ENCODE measurements at regions not wholly inside any gene's neighbourhood (a gene's known extent, or its start where the extent isn't known, plus 50 kb on each side); places are given as distances from the start of the nearest gene placed in this dataset.

DNA sequence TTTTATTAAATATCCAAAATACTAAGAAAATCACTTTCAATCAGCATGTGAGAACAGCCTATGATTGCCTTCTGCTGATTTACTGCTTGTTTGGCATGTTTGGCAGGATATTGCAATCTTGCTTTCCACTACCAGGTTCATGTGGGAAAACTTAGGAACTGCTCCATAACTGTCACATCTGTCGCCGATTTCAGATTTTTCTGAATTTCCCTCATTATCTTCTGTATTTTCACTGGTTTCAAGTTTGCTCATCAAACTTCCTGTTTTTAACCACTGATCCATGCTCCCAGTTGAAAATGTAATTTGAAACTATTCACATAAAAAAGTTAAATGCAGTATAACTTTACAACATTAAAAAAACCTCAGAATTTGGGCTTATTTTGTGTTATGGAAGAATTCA lies 93.0 kb downstream of the NFKBIZ start:
- H3K27ac Mint-ChIP-seq (ENCODE audit: unreplicated experiment) = no peak overlapping the region
- H3K9me3 Mint-ChIP-seq (ENCODE audit: unreplicated experiment) = no peaks in the 10 kb centered on the region
- H3K36me3 Mint-ChIP-seq (ENCODE audit: low read depth, unreplicated experiment) = no peaks in the 10 kb centered on the region

DNA sequence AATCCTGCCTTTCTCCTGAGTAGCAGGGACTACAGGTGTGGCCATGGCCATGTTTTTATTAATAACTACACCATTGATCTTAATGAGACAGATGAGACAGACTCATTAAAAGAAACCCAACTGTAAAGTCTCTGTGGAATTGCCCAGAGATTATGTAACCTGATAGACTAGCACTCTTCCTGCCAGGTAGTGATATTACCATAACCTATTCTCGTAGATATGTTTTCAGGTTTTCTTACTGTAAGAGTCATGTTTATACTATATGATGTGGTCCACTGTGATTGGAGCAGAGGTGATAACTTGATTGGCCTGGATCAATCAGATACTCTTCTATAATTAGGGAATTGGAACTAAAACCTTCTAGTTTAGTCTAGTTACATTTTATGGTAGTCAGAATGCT lies 93.7 kb downstream of the NFKBIZ start:
- TF ChIP-seq, protein P1, sequence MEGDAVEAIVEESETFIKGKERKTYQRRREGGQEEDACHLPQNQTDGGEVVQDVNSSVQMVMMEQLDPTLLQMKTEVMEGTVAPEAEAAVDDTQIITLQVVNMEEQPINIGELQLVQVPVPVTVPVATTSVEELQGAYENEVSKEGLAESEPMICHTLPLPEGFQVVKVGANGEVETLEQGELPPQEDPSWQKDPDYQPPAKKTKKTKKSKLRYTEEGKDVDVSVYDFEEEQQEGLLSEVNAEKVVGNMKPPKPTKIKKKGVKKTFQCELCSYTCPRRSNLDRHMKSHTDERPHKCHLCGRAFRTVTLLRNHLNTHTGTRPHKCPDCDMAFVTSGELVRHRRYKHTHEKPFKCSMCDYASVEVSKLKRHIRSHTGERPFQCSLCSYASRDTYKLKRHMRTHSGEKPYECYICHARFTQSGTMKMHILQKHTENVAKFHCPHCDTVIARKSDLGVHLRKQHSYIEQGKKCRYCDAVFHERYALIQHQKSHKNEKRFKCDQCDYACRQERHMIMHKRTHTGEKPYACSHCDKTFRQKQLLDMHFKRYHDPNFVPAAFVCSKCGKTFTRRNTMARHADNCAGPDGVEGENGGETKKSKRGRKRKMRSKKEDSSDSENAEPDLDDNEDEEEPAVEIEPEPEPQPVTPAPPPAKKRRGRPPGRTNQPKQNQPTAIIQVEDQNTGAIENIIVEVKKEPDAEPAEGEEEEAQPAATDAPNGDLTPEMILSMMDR (IDR thresholded peaks at IDR 0.05; ENCODE audit: unreplicated experiment) = no peak
- Mint-ChIP-seq H3K27me3 (ENCODE audit: unreplicated experiment) (no peaks in the 10 kb centered on the region), H3K4me1 (ENCODE audit: unreplicated experiment) (no peaks in the 10 kb centered on the region), H3K27ac (ENCODE audit: unreplicated experiment) (no peak overlapping the region), H3K4me3 (ENCODE audit: unreplicated experiment) (no peak overlapping the region), H3K9me3 (ENCODE audit: unreplicated experiment) (no peaks in the 10 kb centered on the region), H3K36me3 (ENCODE audit: low read depth, unreplicated experiment) (no peaks in the 10 kb centered on the region)
- no peak for DNase-seq (ENCODE audit: low spot score)

More for the DNA sequence above, 93.0 kb downstream of the NFKBIZ start:
- no peaks in the 10 kb centered on the region for H3K27me3 Mint-ChIP-seq (ENCODE audit: unreplicated experiment)
- TF ChIP-seq, protein P1 (IDR thresholded peaks at IDR 0.05; ENCODE audit: unreplicated experiment) = no peak
- H3K4me3 Mint-ChIP-seq (ENCODE audit: unreplicated experiment) = no peak overlapping the region
- no peaks in the 10 kb centered on the region for H3K4me1 Mint-ChIP-seq (ENCODE audit: unreplicated experiment)
- no peak for DNase-seq (ENCODE audit: low spot score)

DNA sequence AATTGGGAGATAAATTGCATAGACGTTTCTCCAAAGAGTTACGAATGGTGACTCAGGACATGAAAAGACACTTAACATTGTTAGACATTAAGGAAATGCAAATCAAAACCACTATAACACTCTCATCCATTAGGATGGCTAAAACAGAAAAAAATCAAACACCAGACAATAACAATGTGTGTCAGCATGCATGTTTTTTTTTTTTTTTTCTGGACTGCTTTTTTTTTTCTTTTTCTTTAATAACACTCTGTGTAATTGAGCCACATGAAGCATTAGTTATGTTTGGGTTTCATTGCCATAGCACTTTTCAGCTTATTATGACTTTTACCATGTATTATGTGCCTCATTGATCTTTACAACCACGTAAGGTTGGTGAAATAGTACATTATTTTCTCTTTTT lies 95.0 kb downstream of the NFKBIZ start:
- H3K27me3 Mint-ChIP-seq (ENCODE audit: unreplicated experiment) = no peaks in the 10 kb centered on the region
- H3K9me3 Mint-ChIP-seq (ENCODE audit: unreplicated experiment) = no peaks in the 10 kb centered on the region
- H3K27ac Mint-ChIP-seq (ENCODE audit: unreplicated experiment) = no peak overlapping the region
- DNase-seq (ENCODE audit: low spot score) = no peak
- H3K4me3 Mint-ChIP-seq (ENCODE audit: unreplicated experiment) = no peak overlapping the region
- TF ChIP-seq, protein P1 (IDR thresholded peaks at IDR 0.05; ENCODE audit: unreplicated experiment) = no peak
- H3K4me1 Mint-ChIP-seq (ENCODE audit: unreplicated experiment) = no peaks in the 10 kb centered on the region
- H3K36me3 Mint-ChIP-seq (ENCODE audit: low read depth, unreplicated experiment) = no peaks in the 10 kb centered on the region

DNA sequence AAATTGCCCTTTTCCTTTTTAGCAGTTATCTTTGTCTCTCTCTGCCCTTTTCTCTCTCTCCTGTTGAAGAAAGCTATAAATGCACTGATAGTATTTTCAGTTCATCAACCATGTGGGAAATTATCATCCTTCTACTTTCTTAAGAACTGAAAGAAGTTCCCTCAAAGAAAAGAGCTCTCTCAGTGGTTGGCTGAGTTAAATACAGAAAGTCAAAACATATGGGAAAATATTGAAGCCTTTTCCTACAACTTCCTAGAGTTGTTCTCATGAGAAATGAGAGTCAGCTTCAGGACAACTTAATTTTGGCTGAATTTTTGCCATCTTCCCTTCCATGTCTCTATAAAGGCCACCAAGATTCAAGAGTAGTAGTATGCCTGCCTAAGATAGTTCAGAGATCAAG lies 96.7 kb downstream of the NFKBIZ start:
- no peak for DNase-seq (ENCODE audit: low spot score)
- H3K27ac Mint-ChIP-seq (ENCODE audit: unreplicated experiment) = no peak overlapping the region
- TF ChIP-seq, protein P1 (IDR thresholded peaks at IDR 0.05; ENCODE audit: unreplicated experiment) = no peak
- H3K4me1 Mint-ChIP-seq (ENCODE audit: unreplicated experiment) = no peaks in the 10 kb centered on the region
- no peaks in the 10 kb centered on the region for H3K9me3 Mint-ChIP-seq (ENCODE audit: unreplicated experiment)
- no peak overlapping the region for H3K4me3 Mint-ChIP-seq (ENCODE audit: unreplicated experiment)
- H3K36me3 Mint-ChIP-seq (ENCODE audit: low read depth, unreplicated experiment) = no peaks in the 10 kb centered on the region
- H3K27me3 Mint-ChIP-seq (ENCODE audit: unreplicated experiment) = no peaks in the 10 kb centered on the region

DNA sequence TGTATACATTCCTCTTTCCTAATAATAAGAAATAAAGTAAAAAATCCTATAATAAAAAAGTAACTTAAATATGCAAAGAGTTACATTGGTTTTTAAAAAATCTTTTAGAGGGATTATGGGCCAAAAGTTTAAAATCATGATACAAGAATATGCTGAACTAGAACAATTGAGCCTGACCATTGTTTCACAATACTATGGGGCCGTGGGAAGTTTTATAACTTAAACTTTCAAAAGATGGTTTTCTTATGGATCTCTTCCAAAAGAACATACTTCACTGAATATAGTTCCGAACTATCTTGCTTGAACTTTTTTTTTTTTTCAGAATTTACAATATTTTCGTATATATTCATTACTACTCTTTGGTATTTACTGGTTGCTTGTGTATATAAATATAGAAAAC lies 97.6 kb downstream of the NFKBIZ start:
- TF ChIP-seq, protein P1 (IDR thresholded peaks at IDR 0.05; ENCODE audit: unreplicated experiment) = no peak
- H3K27me3 Mint-ChIP-seq (ENCODE audit: unreplicated experiment) = no peaks in the 10 kb centered on the region
- DNase-seq (ENCODE audit: low spot score) = no peak
- H3K36me3 Mint-ChIP-seq (ENCODE audit: low read depth, unreplicated experiment) = no peaks in the 10 kb centered on the region
- H3K4me3 Mint-ChIP-seq (ENCODE audit: unreplicated experiment) = no peak overlapping the region
- no peaks in the 10 kb centered on the region for H3K9me3 Mint-ChIP-seq (ENCODE audit: unreplicated experiment)
- no peaks in the 10 kb centered on the region for H3K4me1 Mint-ChIP-seq (ENCODE audit: unreplicated experiment)
- H3K27ac Mint-ChIP-seq (ENCODE audit: unreplicated experiment) = no peak overlapping the region
